B cell (primary cell): ENCODE measurements at regions not wholly inside any gene's neighbourhood (a gene's known extent, or its start where the extent isn't known, plus 50 kb on each side); places are given as distances from the start of the nearest gene placed in this dataset.

Experiments used
- ATAC-seq: fragments of 200-7000 bp; cut with Tn5 transposase; one replicate; pipeline ENCODE4 v1.10.0; 2021; ENCODE audit warnings: low read depth, mild to moderate bottlenecking, moderate number of reproducible peaks, moderate library complexity
- CTCF ChIA-PET: fragments of 350-600 bp; sonication (Branson Sonifier 250); formaldehyde crosslinking; loops from one replicate; lab custom pipeline; 2021; ENCODE audit warnings: antibody characterized with exemption, inconsistent platforms; lab: Charles Lee
- POLR2A ChIA-PET: fragments of 350-600 bp; sonication (Branson Sonifier 250); formaldehyde crosslinking; loops from one replicate; lab custom pipeline; 2021; ENCODE audit warnings: antibody characterized with exemption; lab: Charles Lee
- DNase-seq: peaks from one replicate; pipeline ENCODE4 v3.0.0; 2013
- H2AFZ ChIP-seq: 2 replicates; pipeline ENCODE4 v1.6.1; 2012; ENCODE audit warnings: mild to moderate bottlenecking, low read depth, low read length; ENCODE audit not compliant: insufficient read depth, poor library complexity, severe bottlenecking
- H3K27ac ChIP-seq, 2 donors: 1 replicate in 1 of 2; 2 replicates in 1 of 2; pipeline ENCODE4 v1.5.1; 2012 to 2013; ENCODE audit warnings: low read length in 2 of 2, mild to moderate bottlenecking in 2 of 2, moderate library complexity in 1 of 2
- H3K27me3 ChIP-seq, 4 experiments: fragments of 200-600 bp in 1 of 4; sonication (generic) in 1 of 4; replicated peaks in 1 of 4; 1 replicate in 2 of 4; 2 replicates in 2 of 4; pipeline versions ENCODE4 v1.6.1 to v1.7.0; 2013 to 2016; ENCODE audit warnings: low read length in 3 of 4, mild to moderate bottlenecking in 2 of 4, mixed read lengths in 1 of 4, moderate library complexity in 1 of 4; ENCODE audit not compliant: insufficient read depth in 4 of 4, control insufficient read depth in 3 of 4; ENCODE audit errors: control extremely low read depth in 1 of 4
- H3K36me3 ChIP-seq, 2 experiments: replicated peaks in 1 of 2; 1 replicate in 1 of 2; 2 replicates in 1 of 2; pipeline versions ENCODE4 v1.6.1 to v1.7.1; 2013; ENCODE audit warnings: low read length in 1 of 2; ENCODE audit not compliant: insufficient read depth in 2 of 2, control insufficient read depth in 1 of 2; ENCODE audit errors: control extremely low read depth in 1 of 2, extremely low read depth in 1 of 2
- H3K4me1 ChIP-seq, 2 donors: fragments of 200-600 bp in 1 of 2; sonication (generic) in 1 of 2; 1 replicate in 1 of 2; 2 replicates in 1 of 2; pipeline versions ENCODE4 v1.5.1 to v1.6.1; 2013 to 2017; ENCODE audit warnings: low read length in 2 of 2; ENCODE audit not compliant: control insufficient read depth in 2 of 2, insufficient read depth in 2 of 2
- H3K4me2 ChIP-seq: replicated peaks from 2 replicates; pipeline ENCODE3; 2012; ENCODE audit warnings: mild to moderate bottlenecking, low read depth, low read length; ENCODE audit not compliant: poor library complexity, severe bottlenecking
- H3K4me3 ChIP-seq, 5 experiments: fragments of 200-600 bp in 1 of 5; sonication (generic) in 1 of 5; 1 replicate in 3 of 5; 2 replicates in 2 of 5; pipeline versions ENCODE4 v1.5.1 to v1.7.0; 2011 to 2016; ENCODE audit warnings: low read length in 4 of 5, mild to moderate bottlenecking in 4 of 5, low read depth in 2 of 5, control low read depth in 1 of 5, moderate library complexity in 1 of 5; ENCODE audit not compliant: insufficient read depth in 1 of 5; ENCODE audit errors: control extremely low read depth in 1 of 5, extremely low read depth in 1 of 5
- H3K79me2 ChIP-seq: fragments of 200-600 bp; sonication (generic); one replicate; pipeline ENCODE4 v1.6.0; 2016; ENCODE audit warnings: low read length; ENCODE audit not compliant: control insufficient read depth, insufficient read depth
- H3K9ac ChIP-seq: fragments of 200-600 bp; sonication (generic); 2 replicates; pipeline ENCODE4 v1.6.1; 2017; ENCODE audit warnings: mild to moderate bottlenecking, low read length, moderate library complexity
- H3K9me3 ChIP-seq, 3 donors: one replicate each; pipeline versions ENCODE4 v1.6.1 to v1.7.1; 2013; ENCODE audit warnings: low read length in 2 of 3; ENCODE audit not compliant: control insufficient read depth in 2 of 3, insufficient read depth in 1 of 3; ENCODE audit errors: control extremely low read depth in 1 of 3
- H4K20me1 ChIP-seq: 2 replicates; pipeline ENCODE4 v1.6.0; 2012; ENCODE audit warnings: mild to moderate bottlenecking, low read length; ENCODE audit not compliant: insufficient read depth, control insufficient read depth, poor library complexity, severe bottlenecking
- H3K27ac Mint-ChIP-seq: one replicate; pipeline ENCODE4 v1.8.0; 2021; ENCODE audit warnings: mixed read lengths
- H3K27me3 Mint-ChIP-seq: one replicate; pipeline ENCODE4 v1.8.0; 2021; ENCODE audit warnings: mixed read lengths
- H3K4me1 Mint-ChIP-seq: one replicate; pipeline ENCODE4 v1.8.0; 2021; ENCODE audit warnings: mixed read lengths
- H3K4me3 Mint-ChIP-seq: one replicate; pipeline ENCODE4 v1.8.0; 2021; ENCODE audit warnings: mixed read lengths
- H3K9me3 Mint-ChIP-seq: one replicate; pipeline ENCODE4 v1.8.0; 2022; ENCODE audit warnings: mixed read lengths; ENCODE audit not compliant: insufficient read depth
- CTCF ChIP-seq: fragments of 200-600 bp; IDR thresholded peaks from one replicate; pipeline ENCODE4 v1.8.0; 2022; ENCODE audit warnings: antibody characterized with exemption, mild to moderate bottlenecking
- EZH2 ChIP-seq: IDR thresholded peaks from 2 replicates; pipeline ENCODE4 v1.6.1; 2012; ENCODE audit warnings: borderline replicate concordance, low read depth, mild to moderate bottlenecking, moderate library complexity, low read length; ENCODE audit not compliant: insufficient read depth, poor library complexity, severe bottlenecking
- WGBS: methylation state at CpG from one replicate; pipeline ENCODE4 v1.1.5; 2013; ENCODE audit warnings: missing lambda C conversion rate; ENCODE audit not compliant: insufficient coverage; 5-methylcytosine and 5-hydroxymethylcytosine counted together
- intact Hi-C: fragments of 100-400 bp; cut with micrococcal nuclease; formaldehyde crosslinking; loops from one replicate; pipeline ENCODE4 v1.10.0; 2022

DNA sequence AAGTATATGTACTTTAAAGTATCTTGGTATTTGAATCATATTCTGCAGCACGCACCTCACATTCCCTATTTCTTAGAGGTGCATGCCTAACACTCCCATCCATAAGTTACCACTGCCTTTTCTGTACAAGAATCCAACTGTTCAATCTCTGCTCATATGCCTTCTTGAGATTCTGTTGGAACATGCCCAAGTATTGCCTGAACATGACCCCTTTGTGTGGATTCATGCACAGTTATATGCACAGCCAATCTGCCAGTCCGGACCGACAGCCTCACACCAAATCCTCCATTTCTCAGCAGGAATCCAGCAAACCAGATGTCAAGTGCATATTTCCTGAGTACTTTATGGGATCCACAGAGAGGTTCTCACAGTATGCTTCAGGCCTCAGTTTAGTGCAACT lies 222.0 kb downstream of the TMEM182 start:
- no peaks in the 10 kb centered on the region for H3K9me3 Mint-ChIP-seq
- Histone ChIP-seq H3K27me3 (no peaks in the 10 kb centered on the region), H3K27ac (no peak overlapping the region), H3K79me2 (no peaks in the 10 kb centered on the region), H3K36me3 (no peaks in the 10 kb centered on the region), H3K4me1 (no peaks in the 10 kb centered on the region), H3K4me2 (no peak overlapping the region), H3K9me3 (no peaks in the 10 kb centered on the region), H3K9ac (no peak overlapping the region), H4K20me1 (no peaks in the 10 kb centered on the region), H3K4me3 (no peak overlapping the region), H2AFZ (no peak overlapping the region)
- POLR2A ChIA-PET: no interaction called here
- CTCF ChIA-PET: no interaction called here
- intact Hi-C loops: no loop called here
- H3K27me3 Mint-ChIP-seq: no peaks in the 10 kb centered on the region
- DNase-seq (no peak), ATAC-seq (no peak)
- TF ChIP-seq CTCF (no peak), EZH2 (no peak)
- no peaks in the 10 kb centered on the region for H3K4me1 Mint-ChIP-seq
- WGBS: 100% methylated on average over 1 of the region's 3 CpGs
- H3K27ac Mint-ChIP-seq: no peak overlapping the region
- no peak overlapping the region for H3K4me3 Mint-ChIP-seq

- H3K27me3 Mint-ChIP-seq: no peaks in the 10 kb centered on the region
- Histone ChIP-seq H2AFZ (no peak overlapping the region), H3K9ac (no peak overlapping the region), H3K27me3 (no peaks in the 10 kb centered on the region), H3K4me1 (no peaks in the 10 kb centered on the region), H3K36me3 (no peaks in the 10 kb centered on the region), H3K27ac (no peak overlapping the region), H3K4me3 (no peak overlapping the region), H3K9me3 (no peaks in the 10 kb centered on the region), H3K4me2 (no peak overlapping the region), H4K20me1 (no peaks in the 10 kb centered on the region), H3K79me2 (no peaks in the 10 kb centered on the region)
- no peak overlapping the region for H3K4me3 Mint-ChIP-seq
- ChIA-PET CTCF (no interaction called here), POLR2A (no interaction called here)
- no peak for TF ChIP-seq CTCF
- TF ChIP-seq EZH2: no peak
- intact Hi-C loops: no loop called here
- no peaks in the 10 kb centered on the region for H3K4me1 Mint-ChIP-seq
- no CpG with 5 or more reads among the region's 5 CpGs for WGBS
- DNase-seq (no peak), ATAC-seq (no peak)
- H3K9me3 Mint-ChIP-seq: no peaks in the 10 kb centered on the region
- H3K27ac Mint-ChIP-seq: no peak overlapping the region
Observed at GRCh38 chr2:102986826-102987490, 225.1 kb downstream of the TMEM182 start.
